Tibial nerve (tissue), 4 donors: ENCODE measurements at regions not wholly inside any gene's neighbourhood (a gene's known extent, or its start where the extent isn't known, plus 50 kb on each side); places are given as distances from the start of the nearest gene placed in this dataset.

Experiments
- DNase-seq, 2 donors: peaks; one replicate each; pipeline ENCODE4 v3.0.0-alpha.2; 2019; ENCODE audit warnings: low spot score in 2 of 2
- H3K27ac ChIP-seq, 4 donors: fragments of 200-600 bp; sonication (generic) in 3 of 4; one replicate each; pipeline ENCODE4 v1.5.1; 2017 to 2019; ENCODE audit warnings: mild to moderate bottlenecking in 1 of 4
- H3K27me3 ChIP-seq, 2 donors: fragments of 200-600 bp; sonication (generic) in 1 of 2; one replicate each; pipeline versions ENCODE4 v1.5.1 to v1.6.0; 2017 to 2019
- H3K36me3 ChIP-seq, 3 donors: fragments of 200-600 bp; sonication (generic); one replicate each; pipeline ENCODE4 v1.5.1; 2018 to 2019
- H3K4me1 ChIP-seq, 4 donors: fragments of 200-600 bp; sonication (generic) in 3 of 4; one replicate each; pipeline ENCODE4 v1.5.1; 2017 to 2019
- H3K4me3 ChIP-seq, 4 donors: fragments of 200-600 bp; sonication (generic) in 3 of 4; one replicate each; pipeline ENCODE4 v1.5.1; 2017 to 2019; ENCODE audit warnings: mild to moderate bottlenecking in 1 of 4, moderate library complexity in 1 of 4
- H3K9me3 ChIP-seq, 4 donors: fragments of 200-600 bp; sonication (generic) in 3 of 4; one replicate each; pipeline ENCODE4 v1.5.1; 2017 to 2019
- CTCF ChIP-seq, 5 experiments: fragments of 200-600 bp in 3 of 5; fragments of 450-650 bp in 2 of 5; sonication (generic) in 3 of 5; IDR thresholded peaks; one replicate each; pipeline ENCODE4 v1.5.1; 2016 to 2019; ENCODE audit warnings: antibody characterized with exemption in 5 of 5, mild to moderate bottlenecking in 3 of 5, moderate library complexity in 2 of 5
- EP300 ChIP-seq, 2 donors: sonication (generic); formaldehyde crosslinking; IDR thresholded peaks; one replicate each; pipeline ENCODE4 v1.6.1; 2017; ENCODE audit warnings: antibody characterized with exemption in 2 of 2, mild to moderate bottlenecking in 1 of 2
- POLR2A ChIP-seq, 2 donors: fragments of 450-650 bp; IDR thresholded peaks; one replicate each; pipeline ENCODE4 v1.6.1; 2017; ENCODE audit warnings: antibody characterized with exemption in 2 of 2, mild to moderate bottlenecking in 2 of 2, moderate library complexity in 2 of 2
- WGBS, 2 donors: methylation state at CpG; one replicate each; pipeline ENCODE4 v1.1.5; 2018; 5-methylcytosine and 5-hydroxymethylcytosine counted together

GRCh38 chr1:228989676-228989991 lies 254.4 kb downstream of the RHOU start:
- peak overlapping the region in 2 of 4 donors; percentile 75 to 84 for H3K27ac ChIP-seq
- H3K9me3 ChIP-seq = no peaks in the 10 kb centered on the region
- no peaks in the 10 kb centered on the region for H3K27me3 ChIP-seq
- no peak overlapping the region for H3K4me3 ChIP-seq
- H3K36me3 ChIP-seq = no peaks in the 10 kb centered on the region
- no peak for TF ChIP-seq POLR2A (IDR thresholded peaks at IDR 0.05)
- WGBS, 2 donors = 92 to 97% methylated on average over 5 of the region's 5 CpGs
- no peak for DNase-seq
- H3K4me1 ChIP-seq = peaks cover 0 to 51% (median 10%) of the 10 kb centered on the region in 4 donors

GRCh38 chr1:228989992-228990827 lies 254.9 kb downstream of the RHOU start:
- Histone ChIP-seq H3K27ac (peak overlapping the region in 3 of 4 donors; percentile 66 to 84 (median 75)), H3K9me3 (no peaks in the 10 kb centered on the region), H3K4me1 (peaks cover 0 to 51% (median 10%) of the 10 kb centered on the region in 4 donors), H3K27me3 (no peaks in the 10 kb centered on the region), H3K36me3 (no peaks in the 10 kb centered on the region), H3K4me3 (no peak overlapping the region)
- TF ChIP-seq EP300 (IDR thresholded peaks at IDR 0.05) (peak; percentile 47 to 66), POLR2A (IDR thresholded peaks at IDR 0.05) (no peak)
- DNase-seq = peak; percentile 47 to 66
- WGBS, 2 donors = 56 to 62% methylated on average over 12 of the region's 12 CpGs

- no peak for DNase-seq
- TF ChIP-seq EP300 (IDR thresholded peaks at IDR 0.05) (no peak), CTCF (IDR thresholded peaks at IDR 0.05) (no peak), POLR2A (IDR thresholded peaks at IDR 0.05) (no peak)
- Histone ChIP-seq H3K9me3 (no peaks in the 10 kb centered on the region), H3K4me1 (peaks cover 0 to 50% (median 9%) of the 10 kb centered on the region in 4 donors), H3K27ac (peak overlapping the region in 2 of 4 donors; percentile 75 to 84), H3K27me3 (no peaks in the 10 kb centered on the region), H3K36me3 (no peaks in the 10 kb centered on the region), H3K4me3 (no peak overlapping the region)
- WGBS, 2 donors = 89 to 90% methylated on average over 13 of the region's 13 CpGs
These were observed 255.8 kb downstream of the RHOU start for GRCh38 chr1:228990906-228991569.

- Histone ChIP-seq H3K36me3 (no peaks in the 10 kb centered on the region), H3K4me1 (peaks cover 0 to 42% (median 5%) of the 10 kb centered on the region in 4 donors), H3K27me3 (no peaks in the 10 kb centered on the region), H3K9me3 (no peaks in the 10 kb centered on the region), H3K4me3 (no peak overlapping the region), H3K27ac (peak overlapping the region in 1 of 4 donors; percentile 52)
- TF ChIP-seq POLR2A (IDR thresholded peaks at IDR 0.05) = no peak
- no peak for TF ChIP-seq CTCF (IDR thresholded peaks at IDR 0.05)
- no peak for TF ChIP-seq EP300 (IDR thresholded peaks at IDR 0.05)
- WGBS, 2 donors = 93% methylated on average over 2 of the region's 2 CpGs
- no peak for DNase-seq
These were observed 256.8 kb downstream of the RHOU start for GRCh38 chr1:228992044-228992443.

GRCh38 chr1:228992907-228993535 lies 257.7 kb downstream of the RHOU start:
- 59 to 60% methylated on average over 8 of the region's 8 CpGs for WGBS, 2 donors
- no peaks in the 10 kb centered on the region for H3K36me3 ChIP-seq
- no peaks in the 10 kb centered on the region for H3K9me3 ChIP-seq
- TF ChIP-seq POLR2A (IDR thresholded peaks at IDR 0.05) (no peak), CTCF (IDR thresholded peaks at IDR 0.05) (no peak), EP300 (IDR thresholded peaks at IDR 0.05) (no peak)
- DNase-seq = no peak
- no peaks in the 10 kb centered on the region for H3K27me3 ChIP-seq
- H3K27ac ChIP-seq = no peak overlapping the region
- peaks cover 0 to 32% (median 5%) of the 10 kb centered on the region in 4 donors for H3K4me1 ChIP-seq
- no peak overlapping the region for H3K4me3 ChIP-seq
